Endodermal cell (in vitro differentiated cells): ENCODE measurements at regions not wholly inside any gene's neighbourhood (a gene's known extent, or its start where the extent isn't known, plus 50 kb on each side); places are given as distances from the start of the nearest gene placed in this dataset.

Experiments
- DNase-seq: peaks from one replicate; pipeline ENCODE4 v3.0.0-alpha.2; 2017
- H3K27ac ChIP-seq: 2 replicates; pipeline ENCODE4 v1.5.1; 2013; ENCODE audit warnings: mild to moderate bottlenecking, low read depth, low read length, moderate library complexity
- H3K27me3 ChIP-seq: 2 replicates; pipeline ENCODE4 v1.6.1; 2013; ENCODE audit warnings: mild to moderate bottlenecking, low read length, moderate library complexity; ENCODE audit not compliant: insufficient read depth, control insufficient read depth, poor library complexity, severe bottlenecking
- H3K36me3 ChIP-seq: 2 replicates; pipeline ENCODE4 v1.7.0; 2013; ENCODE audit warnings: mild to moderate bottlenecking, low read length, moderate library complexity; ENCODE audit not compliant: control insufficient read depth, insufficient read depth
- H3K4me1 ChIP-seq: one replicate; pipeline ENCODE4 v1.7.0; 2013; ENCODE audit warnings: low read length; ENCODE audit not compliant: control insufficient read depth, insufficient read depth
- H3K4me3 ChIP-seq: 2 replicates; pipeline ENCODE4 v1.5.1; 2013; ENCODE audit warnings: mild to moderate bottlenecking, low read length, moderate library complexity
- H3K9ac ChIP-seq: 2 replicates; pipeline ENCODE4 v1.6.1; 2013; ENCODE audit warnings: mild to moderate bottlenecking, low read length, moderate library complexity; ENCODE audit not compliant: poor library complexity, severe bottlenecking; ENCODE audit errors: extremely low read depth
- H3K9me3 ChIP-seq: 2 replicates; pipeline ENCODE4 v1.6.1; 2013; ENCODE audit warnings: mild to moderate bottlenecking, low read length, moderate library complexity; ENCODE audit not compliant: control insufficient read depth
- H3K27ac Mint-ChIP-seq: 2 replicates; pipeline ENCODE4 v1.8.0; 2020; ENCODE audit warnings: mixed read lengths
- H3K27me3 Mint-ChIP-seq: 2 replicates; pipeline ENCODE4 v1.8.0; 2021; ENCODE audit warnings: mild to moderate bottlenecking, mixed read lengths; ENCODE audit not compliant: insufficient read depth
- H3K36me3 Mint-ChIP-seq: 2 replicates; pipeline ENCODE4 v1.8.0; 2020; ENCODE audit warnings: low read depth, mixed read lengths
- H3K4me1 Mint-ChIP-seq: 2 replicates; pipeline ENCODE4 v1.8.0; 2020; ENCODE audit warnings: mixed read lengths
- H3K4me3 Mint-ChIP-seq: 2 replicates; pipeline ENCODE4 v1.8.0; 2020; ENCODE audit warnings: mild to moderate bottlenecking, moderate library complexity, mixed read lengths
- H3K9me3 Mint-ChIP-seq: 2 replicates; pipeline ENCODE4 v1.8.0; 2020; ENCODE audit warnings: mild to moderate bottlenecking, mixed read lengths
- CTCF ChIP-seq: fragments of 200-600 bp; sonication (generic); conservative IDR thresholded peaks from 2 replicates; pipeline ENCODE4 v1.5.0; 2021; ENCODE audit warnings: antibody characterized with exemption, mild to moderate bottlenecking
- WGBS, 2 experiments: methylation state at CpG; one replicate each; pipeline versions ENCODE4 v1.1.5 to v1.1.7; 2013; ENCODE audit warnings: missing lambda C conversion rate in 2 of 2, mixed read lengths in 1 of 2; ENCODE audit not compliant: insufficient coverage in 1 of 2, insufficient read length in 1 of 2; 5-methylcytosine and 5-hydroxymethylcytosine counted together

GRCh38 chr6:92468066-92468465 is 951.3 kb downstream of the EPHA7 start:
- no peaks in the 10 kb centered on the region for H3K36me3 ChIP-seq
- DNase-seq: no peak
- no peaks in the 10 kb centered on the region for H3K27me3 Mint-ChIP-seq
- peaks cover 13% of the 10 kb centered on the region for H3K9me3 Mint-ChIP-seq
- H3K4me1 Mint-ChIP-seq: peaks cover 4% of the 10 kb centered on the region
- H3K9me3 ChIP-seq: peaks cover 9% of the 10 kb centered on the region
- no peaks in the 10 kb centered on the region for H3K27me3 ChIP-seq
- H3K4me3 Mint-ChIP-seq: no peak overlapping the region
- H3K9ac ChIP-seq: no peak overlapping the region
- TF ChIP-seq CTCF: no peak
- H3K27ac ChIP-seq: no peak overlapping the region
- H3K36me3 Mint-ChIP-seq: no peaks in the 10 kb centered on the region
- no peak overlapping the region for H3K4me3 ChIP-seq
- H3K27ac Mint-ChIP-seq: no peak overlapping the region
- no peaks in the 10 kb centered on the region for H3K4me1 ChIP-seq

- Histone ChIP-seq H3K36me3 (no peaks in the 10 kb centered on the region), H3K9ac (no peak overlapping the region), H3K9me3 (no peaks in the 10 kb centered on the region), H3K4me1 (peaks cover 5% of the 10 kb centered on the region), H3K27me3 (no peaks in the 10 kb centered on the region), H3K4me3 (no peak overlapping the region), H3K27ac (no peak overlapping the region)
- no peak for TF ChIP-seq CTCF
- 97% methylated on average over 2 of the region's 2 CpGs; no CpG with 5 or more reads in 1 of the 2 experiments for WGBS, 2 experiments
- Mint-ChIP-seq H3K4me1 (no peaks in the 10 kb centered on the region), H3K27ac (no peak overlapping the region), H3K4me3 (no peak overlapping the region), H3K27me3 (no peaks in the 10 kb centered on the region), H3K36me3 (no peaks in the 10 kb centered on the region), H3K9me3 (no peaks in the 10 kb centered on the region)
- no peak for DNase-seq
Observed at GRCh38 chr6:92460133-92460532, 959.2 kb downstream of the EPHA7 start.

- Mint-ChIP-seq H3K4me1 (no peaks in the 10 kb centered on the region), H3K27ac (no peak overlapping the region), H3K4me3 (no peak overlapping the region), H3K27me3 (no peaks in the 10 kb centered on the region), H3K36me3 (no peaks in the 10 kb centered on the region), H3K9me3 (no peaks in the 10 kb centered on the region)
- Histone ChIP-seq H3K36me3 (no peaks in the 10 kb centered on the region), H3K9ac (no peak overlapping the region), H3K4me1 (peaks cover 5% of the 10 kb centered on the region), H3K4me3 (no peak overlapping the region), H3K27ac (no peak overlapping the region), H3K9me3 (no peaks in the 10 kb centered on the region), H3K27me3 (no peaks in the 10 kb centered on the region)
- DNase-seq: no peak
- TF ChIP-seq CTCF: no peak
- 0% methylated on average over 1 of the region's 1 CpG; no CpG with 5 or more reads in 1 of the 2 experiments for WGBS, 2 experiments
Observed at GRCh38 chr6:92459606-92460005, 959.8 kb downstream of the EPHA7 start.
